Tibial artery (tissue), 4 donors: ENCODE measurements at regions not wholly inside any gene's neighbourhood (a gene's known extent, or its start where the extent isn't known, plus 50 kb on each side); places are given as distances from the start of the nearest gene placed in this dataset.

Experiments
- DNase-seq, 2 donors: peaks; one replicate each; pipeline ENCODE4 v3.0.0-alpha.2; 2019
- H3K27ac ChIP-seq, 2 donors: fragments of 200-600 bp; sonication (generic) in 1 of 2; 1 replicate in 1 of 2; 2 replicates in 1 of 2; pipeline ENCODE4 v1.5.1; 2018 to 2019; ENCODE audit warnings: mild to moderate bottlenecking in 1 of 2
- H3K27me3 ChIP-seq, 2 donors: fragments of 200-600 bp; sonication (generic) in 1 of 2; one replicate each; pipeline versions ENCODE4 v1.5.1 to v1.6.0; 2016 to 2019
- H3K36me3 ChIP-seq, 3 donors: fragments of 200-600 bp; sonication (generic) in 2 of 3; one replicate each; pipeline ENCODE4 v1.5.1; 2016 to 2019; ENCODE audit warnings: mild to moderate bottlenecking in 2 of 3
- H3K4me1 ChIP-seq, 4 donors: fragments of 200-600 bp; sonication (generic) in 2 of 4; 1 replicate in 3 of 4; 2 replicates in 1 of 4; pipeline ENCODE4 v1.5.1; 2016 to 2019
- H3K4me3 ChIP-seq, 2 donors: fragments of 200-600 bp; sonication (generic) in 1 of 2; 1 replicate in 1 of 2; 2 replicates in 1 of 2; pipeline ENCODE4 v1.5.1; 2018 to 2019; ENCODE audit warnings: mild to moderate bottlenecking in 2 of 2
- H3K9me3 ChIP-seq, 3 donors: fragments of 200-600 bp; sonication (generic) in 1 of 3; one replicate each; pipeline ENCODE4 v1.5.1; 2016 to 2019
- intact Hi-C: fragments of 100-400 bp; cut with DNase I; formaldehyde crosslinking; loops from one replicate; pipeline ENCODE4 v1.15.0; 2023; ENCODE audit warnings: low total_unique reads
- TF ChIP-seq, protein P1 (sequence below), 2 experiments: fragments of 200-600 bp in 1 of 2; fragments of 450-650 bp in 1 of 2; IDR thresholded peaks; one replicate each; pipeline ENCODE4 v1.5.1; 2017 to 2019; ENCODE audit warnings: antibody characterized with exemption in 2 of 2, mild to moderate bottlenecking in 1 of 2, moderate library complexity in 1 of 2

DNA sequence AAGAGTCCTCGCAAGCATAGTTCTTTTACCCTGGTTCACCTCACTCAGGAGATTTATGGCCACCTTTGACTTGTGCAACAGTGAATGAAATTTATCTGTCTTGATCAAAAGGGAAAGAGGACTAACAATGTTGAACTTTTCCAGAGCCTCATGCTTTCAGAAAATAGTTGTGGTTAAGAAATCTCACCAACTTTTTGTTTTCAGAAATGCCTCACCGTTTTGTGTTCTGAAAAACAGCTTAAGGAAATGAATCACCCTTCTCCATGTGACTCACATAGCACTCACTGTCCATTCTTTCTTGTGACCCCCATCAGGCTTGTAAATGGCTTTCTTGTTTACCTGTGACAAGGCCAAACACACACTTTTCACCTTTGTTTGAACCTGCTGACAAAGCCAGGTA lies 148.6 kb upstream of the FAM3C start:
- intact Hi-C loops, result no loop called here
- TF ChIP-seq, protein P1, sequence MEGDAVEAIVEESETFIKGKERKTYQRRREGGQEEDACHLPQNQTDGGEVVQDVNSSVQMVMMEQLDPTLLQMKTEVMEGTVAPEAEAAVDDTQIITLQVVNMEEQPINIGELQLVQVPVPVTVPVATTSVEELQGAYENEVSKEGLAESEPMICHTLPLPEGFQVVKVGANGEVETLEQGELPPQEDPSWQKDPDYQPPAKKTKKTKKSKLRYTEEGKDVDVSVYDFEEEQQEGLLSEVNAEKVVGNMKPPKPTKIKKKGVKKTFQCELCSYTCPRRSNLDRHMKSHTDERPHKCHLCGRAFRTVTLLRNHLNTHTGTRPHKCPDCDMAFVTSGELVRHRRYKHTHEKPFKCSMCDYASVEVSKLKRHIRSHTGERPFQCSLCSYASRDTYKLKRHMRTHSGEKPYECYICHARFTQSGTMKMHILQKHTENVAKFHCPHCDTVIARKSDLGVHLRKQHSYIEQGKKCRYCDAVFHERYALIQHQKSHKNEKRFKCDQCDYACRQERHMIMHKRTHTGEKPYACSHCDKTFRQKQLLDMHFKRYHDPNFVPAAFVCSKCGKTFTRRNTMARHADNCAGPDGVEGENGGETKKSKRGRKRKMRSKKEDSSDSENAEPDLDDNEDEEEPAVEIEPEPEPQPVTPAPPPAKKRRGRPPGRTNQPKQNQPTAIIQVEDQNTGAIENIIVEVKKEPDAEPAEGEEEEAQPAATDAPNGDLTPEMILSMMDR (IDR thresholded peaks at IDR 0.05), result no peak
- Histone ChIP-seq H3K9me3 (no peaks in the 10 kb centered on the region), H3K4me3 (no peak overlapping the region), H3K36me3 (no peaks in the 10 kb centered on the region), H3K27ac (no peak overlapping the region), H3K27me3 (no peaks in the 10 kb centered on the region), H3K4me1 (peaks cover 0 to 8% (median 3%) of the 10 kb centered on the region in 4 donors)
- DNase-seq, result no peak

DNA sequence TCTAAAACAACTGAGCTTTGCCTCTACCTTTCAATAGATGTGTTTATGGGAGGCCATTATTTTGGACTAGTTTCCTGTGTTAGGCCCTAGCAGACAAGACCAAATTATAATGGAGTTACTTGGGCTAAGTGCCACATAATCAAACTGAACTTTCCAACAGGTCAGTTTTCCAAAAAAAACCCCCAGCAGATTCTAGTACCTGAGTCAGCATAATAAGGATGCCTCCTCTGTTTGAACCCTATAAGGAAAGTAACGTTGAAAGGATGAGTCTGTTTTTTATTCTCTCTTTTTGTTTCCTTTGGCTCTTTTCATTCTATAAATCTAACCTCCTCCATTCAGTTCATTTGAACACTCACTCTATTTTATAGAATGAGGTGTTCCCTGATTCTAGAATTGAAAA lies 148.1 kb upstream of the FAM3C start:
- Histone ChIP-seq H3K36me3 (no peaks in the 10 kb centered on the region), H3K4me3 (no peak overlapping the region), H3K9me3 (no peaks in the 10 kb centered on the region), H3K27me3 (no peaks in the 10 kb centered on the region), H3K4me1 (peaks cover 0 to 8% (median 3%) of the 10 kb centered on the region in 4 donors), H3K27ac (no peak overlapping the region)
- intact Hi-C loops, result no loop called here
- TF ChIP-seq, protein P1 (IDR thresholded peaks at IDR 0.05), result no peak
- DNase-seq, result no peak

DNA sequence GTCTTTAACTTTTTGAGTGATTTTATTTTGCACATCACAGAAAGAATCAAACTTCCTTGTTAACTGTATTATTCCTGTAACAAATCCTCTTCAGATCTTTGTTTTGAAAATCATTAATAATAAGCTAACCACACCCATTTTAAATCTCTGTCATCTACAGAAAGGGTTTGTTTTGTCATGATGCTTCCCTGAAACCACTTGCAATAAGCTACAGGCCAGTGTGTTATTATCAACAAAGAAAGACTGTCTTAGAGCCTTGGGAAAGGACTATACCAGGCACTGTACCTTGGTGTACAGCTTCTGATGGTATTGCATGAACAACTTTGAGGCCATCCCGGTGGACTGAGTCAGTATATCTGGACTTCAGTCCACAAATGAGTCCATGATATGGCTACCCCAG lies 145.3 kb upstream of the FAM3C start:
- H3K9me3 ChIP-seq, result no peaks in the 10 kb centered on the region
- no peaks in the 10 kb centered on the region for H3K27me3 ChIP-seq
- no peak for DNase-seq
- H3K4me1 ChIP-seq, result no peaks in the 10 kb centered on the region
- TF ChIP-seq, protein P1 (IDR thresholded peaks at IDR 0.05), result no peak
- H3K27ac ChIP-seq, result no peak overlapping the region
- intact Hi-C loops, result no loop called here
- H3K4me3 ChIP-seq, result no peak overlapping the region
- no peaks in the 10 kb centered on the region for H3K36me3 ChIP-seq

DNA sequence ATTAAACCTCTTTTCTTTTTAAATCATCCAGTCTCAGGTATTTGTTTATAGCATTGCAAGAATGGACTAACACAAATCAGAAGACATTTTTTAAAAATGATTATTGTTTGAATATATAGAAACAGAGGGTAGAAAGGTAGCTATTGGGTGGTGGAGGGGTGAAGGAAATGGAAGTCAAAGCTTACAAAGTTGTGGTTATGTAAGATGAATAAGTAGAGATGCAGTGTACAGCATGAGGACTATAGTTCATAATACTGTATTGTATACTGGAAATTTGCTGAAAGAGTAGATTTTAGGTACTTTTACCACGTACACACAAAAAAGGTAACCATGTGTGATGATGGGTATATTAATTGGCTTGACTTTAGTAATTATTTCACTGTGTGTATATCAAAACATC lies 144.0 kb upstream of the FAM3C start:
- Histone ChIP-seq H3K9me3 (no peaks in the 10 kb centered on the region), H3K27ac (no peak overlapping the region), H3K4me3 (no peak overlapping the region), H3K27me3 (no peaks in the 10 kb centered on the region), H3K4me1 (no peaks in the 10 kb centered on the region), H3K36me3 (no peaks in the 10 kb centered on the region)
- no peak for DNase-seq
- intact Hi-C loops, result no loop called here
- TF ChIP-seq, protein P1 (IDR thresholded peaks at IDR 0.05), result no peak

DNA sequence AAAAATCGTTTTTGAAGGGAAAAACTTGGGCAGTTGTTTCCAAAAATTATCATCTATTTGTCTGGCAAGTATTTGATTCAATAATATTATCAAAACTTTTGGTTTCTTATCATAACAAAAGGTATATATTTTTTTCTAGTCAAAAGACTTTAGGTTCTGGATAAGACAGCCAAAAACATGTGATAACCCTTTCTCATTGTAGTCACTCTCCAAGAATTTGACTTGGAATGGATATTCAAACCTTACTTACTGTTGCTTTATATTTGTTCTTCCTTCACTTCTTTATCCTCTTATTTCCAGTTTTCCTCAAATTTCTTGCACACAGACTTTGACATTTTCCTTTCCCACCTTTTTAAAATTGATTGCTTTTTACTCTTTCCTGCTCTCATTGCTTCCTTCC lies 140.9 kb upstream of the FAM3C start:
- TF ChIP-seq, protein P1 (IDR thresholded peaks at IDR 0.05), result no peak
- intact Hi-C loops, result no loop called here

More for the DNA sequence above, 140.9 kb upstream of the FAM3C start:
- no peak overlapping the region for H3K27ac ChIP-seq
- no peaks in the 10 kb centered on the region for H3K4me1 ChIP-seq
- H3K27me3 ChIP-seq, result no peaks in the 10 kb centered on the region
- DNase-seq, result no peak
- H3K4me3 ChIP-seq, result no peak overlapping the region
- H3K9me3 ChIP-seq, result no peaks in the 10 kb centered on the region
- no peaks in the 10 kb centered on the region for H3K36me3 ChIP-seq
